T-cell (primary cell): ENCODE measurements at regions not wholly inside any gene's neighbourhood (a gene's known extent, or its start where the extent isn't known, plus 50 kb on each side); places are given as distances from the start of the nearest gene placed in this dataset.

ENCODE experiments used
- ATAC-seq, 4 experiments: fragments of 200-7000 bp in 3 of 4; fragments of 150-1000 bp in 1 of 4; cut with Tn5 transposase; replicated peaks in 1 of 4; 1 replicate in 3 of 4; 2 replicates in 1 of 4; pipeline ENCODE4 v1.10.0; 2021; ENCODE audit warnings: moderate library complexity in 3 of 4, mild to moderate bottlenecking in 2 of 4, moderate number of reproducible peaks in 1 of 4
- CTCF ChIA-PET, 2 donors: fragments of 300-600 bp; sonication (Branson Sonifier 250); formaldehyde crosslinking; loops; one replicate each; lab custom pipeline; 2022; ENCODE audit warnings: antibody characterized with exemption in 2 of 2; lab: Charles Lee
- POLR2A ChIA-PET, 2 donors: fragments of 300-600 bp; sonication (Branson Sonifier 250); formaldehyde crosslinking; loops; one replicate each; lab custom pipeline; 2022; ENCODE audit warnings: antibody characterized with exemption in 2 of 2; lab: Charles Lee
- DNase-seq, 35 experiments: peaks; one replicate each; pipeline versions ENCODE4 v3.0.0 to v3.0.0-alpha.2; 2013 to 2023
- H3K27ac ChIP-seq: one replicate; pipeline ENCODE4 v1.5.1; 2013; ENCODE audit warnings: low read length
- H3K27me3 ChIP-seq, 2 experiments: replicated peaks in 1 of 2; 1 replicate in 1 of 2; 2 replicates in 1 of 2; pipeline versions ENCODE4 v1.6.1 to v1.7.0; 2013; ENCODE audit warnings: low read length in 1 of 2, mixed read lengths in 1 of 2; ENCODE audit not compliant: control insufficient read depth in 2 of 2, insufficient read depth in 2 of 2; ENCODE audit errors: extremely low read depth in 1 of 2
- H3K36me3 ChIP-seq, 2 donors: 1 replicate in 1 of 2; 2 replicates in 1 of 2; pipeline versions ENCODE4 v1.6.1 to v1.7.0; 2013; ENCODE audit warnings: low read length in 1 of 2; ENCODE audit not compliant: control insufficient read depth in 2 of 2, insufficient read depth in 1 of 2; ENCODE audit errors: extremely low read depth in 1 of 2
- H3K4me1 ChIP-seq, 2 experiments: 1 replicate in 1 of 2; 2 replicates in 1 of 2; pipeline versions ENCODE4 v1.6.1 to v1.7.0; 2013; ENCODE audit warnings: low read length in 2 of 2, mixed read lengths in 1 of 2; ENCODE audit not compliant: insufficient read depth in 2 of 2, control insufficient read depth in 1 of 2; ENCODE audit errors: extremely low read depth in 1 of 2
- H3K4me3 ChIP-seq, 2 donors: 1 replicate in 1 of 2; 2 replicates in 1 of 2; pipeline versions ENCODE4 v1.5.1 to v1.7.0; 2013; ENCODE audit warnings: mild to moderate bottlenecking in 2 of 2, low read length in 1 of 2, moderate library complexity in 1 of 2; ENCODE audit not compliant: control insufficient read depth in 1 of 2; ENCODE audit errors: extremely low read depth in 1 of 2
- H3K9me3 ChIP-seq: 2 replicates; pipeline ENCODE4 v1.7.0; 2013
- H3K27ac Mint-ChIP-seq, 2 donors: one replicate each; pipeline ENCODE4 v1.8.0; 2020 to 2021; ENCODE audit warnings: mild to moderate bottlenecking in 2 of 2, mixed read lengths in 2 of 2
- H3K27me3 Mint-ChIP-seq, 2 donors: one replicate each; pipeline ENCODE4 v1.8.0; 2021 to 2022; ENCODE audit warnings: mixed read lengths in 2 of 2
- H3K36me3 Mint-ChIP-seq: one replicate; pipeline ENCODE4 v1.8.0; 2021; ENCODE audit warnings: mixed read lengths
- H3K4me1 Mint-ChIP-seq, 3 donors: one replicate each; pipeline ENCODE4 v1.8.0; 2020 to 2022; ENCODE audit warnings: mixed read lengths in 3 of 3, mild to moderate bottlenecking in 1 of 3
- H3K4me3 Mint-ChIP-seq, 3 donors: one replicate each; pipeline ENCODE4 v1.8.0; 2020 to 2022; ENCODE audit warnings: mild to moderate bottlenecking in 3 of 3, mixed read lengths in 3 of 3, moderate library complexity in 3 of 3
- H3K9me3 Mint-ChIP-seq, 3 donors: one replicate each; pipeline ENCODE4 v1.8.0; 2020 to 2022; ENCODE audit warnings: mixed read lengths in 3 of 3
- WGBS: methylation state at CpG from one replicate; pipeline ENCODE4 v1.1.5; 2013; ENCODE audit warnings: missing lambda C conversion rate; ENCODE audit not compliant: insufficient coverage; 5-methylcytosine and 5-hydroxymethylcytosine counted together

DNA sequence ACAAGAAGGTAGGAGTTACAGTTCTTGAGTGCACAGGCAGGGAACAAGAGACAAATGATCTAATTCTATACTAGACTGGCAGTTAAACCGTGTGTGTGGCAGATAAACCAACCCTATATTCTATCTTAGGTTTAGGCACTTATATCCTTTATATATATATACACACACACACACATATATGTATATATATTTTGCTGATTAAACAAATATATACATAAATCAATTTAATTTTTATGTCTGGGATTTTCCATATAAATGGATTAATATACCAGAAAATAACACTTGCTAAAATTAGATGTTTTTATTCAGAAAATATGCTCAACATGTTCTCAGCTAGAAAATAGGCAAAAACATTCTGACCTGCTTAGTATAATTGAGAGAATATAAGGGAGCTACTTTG is 887.9 kb upstream of the KLHL29 start:
- H3K4me3 Mint-ChIP-seq: no peak overlapping the region
- Histone ChIP-seq H3K4me1 (no peaks in the 10 kb centered on the region), H3K27ac (no peak overlapping the region), H3K4me3 (no peak overlapping the region), H3K36me3 (no peaks in the 10 kb centered on the region), H3K9me3 (peaks cover 2% of the 10 kb centered on the region), H3K27me3 (no peaks in the 10 kb centered on the region)
- H3K4me1 Mint-ChIP-seq: no peaks in the 10 kb centered on the region
- WGBS: no CpG with 5 or more reads among the region's 1 CpG
- no peaks in the 10 kb centered on the region for H3K36me3 Mint-ChIP-seq
- DNase-seq (no peak), ATAC-seq (no peak)
- H3K27ac Mint-ChIP-seq: no peak overlapping the region
- H3K27me3 Mint-ChIP-seq: no peaks in the 10 kb centered on the region
- POLR2A ChIA-PET: no interaction called here
- CTCF ChIA-PET: no interaction called here
- peaks cover 13 to 23% (median 14%) of the 10 kb centered on the region in 3 donors for H3K9me3 Mint-ChIP-seq

DNA sequence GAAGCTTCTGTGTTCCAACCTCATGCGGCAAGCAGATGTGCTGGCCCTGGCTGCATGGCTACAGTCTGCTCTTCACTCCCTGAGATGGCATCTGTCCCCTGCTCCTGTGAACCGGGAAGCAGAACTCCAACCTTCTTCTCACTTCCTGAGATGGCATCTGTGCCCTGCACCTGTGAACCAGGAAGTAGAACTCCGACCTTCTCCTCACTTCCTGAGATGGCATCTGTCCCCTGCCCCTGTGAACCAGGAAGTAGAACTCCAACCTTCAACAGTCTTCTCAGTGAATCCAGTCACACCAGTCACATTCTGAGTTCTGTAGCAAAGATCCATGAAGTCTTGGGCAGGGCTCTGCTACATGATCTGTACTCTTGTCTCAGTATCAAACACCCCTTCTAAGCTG is 887.2 kb upstream of the KLHL29 start:
- Mint-ChIP-seq H3K9me3 (peaks cover 11 to 26% (median 14%) of the 10 kb centered on the region in 3 donors), H3K27me3 (no peaks in the 10 kb centered on the region), H3K27ac (no peak overlapping the region), H3K4me1 (no peaks in the 10 kb centered on the region), H3K4me3 (no peak overlapping the region), H3K36me3 (no peaks in the 10 kb centered on the region)
- 57% methylated on average over 3 of the region's 3 CpGs for WGBS
- Histone ChIP-seq H3K27ac (no peak overlapping the region), H3K27me3 (no peaks in the 10 kb centered on the region), H3K4me1 (no peaks in the 10 kb centered on the region), H3K4me3 (no peak overlapping the region), H3K9me3 (peaks cover 2% of the 10 kb centered on the region), H3K36me3 (no peaks in the 10 kb centered on the region)
- DNase-seq (no peak), ATAC-seq (no peak)
- CTCF ChIA-PET: no interaction called here
- POLR2A ChIA-PET: no interaction called here

DNA sequence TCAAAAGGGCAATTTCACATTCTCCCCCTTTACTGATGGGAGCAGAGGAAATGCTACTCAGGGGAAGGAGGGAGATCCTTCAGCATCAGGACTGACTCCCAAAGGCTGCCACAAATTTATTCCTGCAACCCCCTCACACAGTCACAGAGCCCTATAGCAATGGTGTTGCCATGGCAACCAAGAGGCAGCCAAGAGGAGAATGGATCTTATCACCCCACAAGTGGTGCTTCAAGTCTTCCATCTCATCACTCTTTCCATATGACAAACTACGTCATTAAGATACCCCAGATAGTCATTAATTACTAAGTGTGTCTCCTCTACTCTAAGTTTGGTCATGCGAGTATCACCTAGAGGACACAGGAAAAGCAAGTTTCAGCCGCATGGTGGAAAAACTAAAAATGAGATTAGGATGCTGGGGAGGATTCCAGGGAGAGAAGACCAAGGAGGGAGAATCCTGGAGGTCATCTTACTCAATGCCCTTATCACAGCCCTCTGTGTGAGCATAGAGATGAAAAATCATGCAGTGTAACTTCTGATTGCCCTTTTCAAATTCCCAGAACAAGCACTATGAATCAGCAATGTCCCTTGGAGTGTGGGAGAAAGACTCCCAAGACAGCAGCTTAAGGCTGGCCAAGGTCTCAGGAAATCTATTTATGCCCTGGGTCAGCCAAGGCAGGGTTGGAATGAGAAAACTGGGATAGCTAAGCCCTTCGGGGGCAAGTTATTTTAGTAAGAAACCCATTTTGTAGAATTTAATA is 885.7 kb upstream of the KLHL29 start:
- Mint-ChIP-seq H3K27ac (no peak overlapping the region), H3K36me3 (no peaks in the 10 kb centered on the region), H3K9me3 (peaks cover 11 to 21% (median 15%) of the 10 kb centered on the region in 3 donors), H3K27me3 (no peaks in the 10 kb centered on the region), H3K4me1 (no peaks in the 10 kb centered on the region), H3K4me3 (no peak overlapping the region)
- peaks cover 2% of the 10 kb centered on the region for H3K9me3 ChIP-seq
- no peak overlapping the region for H3K4me3 ChIP-seq
- no peak overlapping the region for H3K27ac ChIP-seq
- WGBS: no CpG with 5 or more reads among the region's 4 CpGs
- no peaks in the 10 kb centered on the region for H3K36me3 ChIP-seq
- CTCF ChIA-PET: interaction anchor here in 1 of 2 donors (0.6 kb wide), 1 partner anchor 130 kb away, joined by 3 read pairs; no protein-coding TSS in a partner anchor
- DNase-seq (no peak), ATAC-seq (no peak)
- POLR2A ChIA-PET: no interaction called here
- no peaks in the 10 kb centered on the region for H3K4me1 ChIP-seq
- H3K27me3 ChIP-seq: no peaks in the 10 kb centered on the region

DNA sequence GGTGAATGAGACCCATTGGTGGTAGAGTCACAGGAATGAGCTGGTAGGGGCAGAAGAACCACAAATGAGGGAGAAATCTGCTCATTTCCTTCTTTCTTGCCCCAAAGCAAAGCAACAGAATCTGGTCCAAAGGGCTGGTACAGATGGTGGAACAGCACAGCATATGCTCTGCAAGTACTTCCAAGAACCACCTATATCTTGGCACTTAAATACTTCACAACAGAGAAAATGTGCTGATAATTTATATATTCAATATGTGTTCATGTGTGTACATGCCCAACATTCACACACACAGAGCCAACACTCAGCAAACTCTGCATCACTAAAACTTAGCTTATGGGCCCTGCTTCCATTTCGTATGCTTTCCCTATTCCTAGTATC is 884.4 kb upstream of the KLHL29 start:
- WGBS: 43% methylated on average over 1 of the region's 1 CpG
- Mint-ChIP-seq H3K36me3 (no peaks in the 10 kb centered on the region), H3K9me3 (peaks cover 11 to 21% (median 19%) of the 10 kb centered on the region in 3 donors), H3K27ac (no peak overlapping the region), H3K27me3 (no peaks in the 10 kb centered on the region), H3K4me1 (no peaks in the 10 kb centered on the region), H3K4me3 (no peak overlapping the region)
- DNase-seq (no peak), ATAC-seq (no peak)
- CTCF ChIA-PET: no interaction called here
- Histone ChIP-seq H3K36me3 (no peaks in the 10 kb centered on the region), H3K4me3 (no peak overlapping the region), H3K9me3 (peaks cover 2% of the 10 kb centered on the region), H3K27ac (no peak overlapping the region), H3K4me1 (no peaks in the 10 kb centered on the region), H3K27me3 (no peaks in the 10 kb centered on the region)
- POLR2A ChIA-PET: no interaction called here

DNA sequence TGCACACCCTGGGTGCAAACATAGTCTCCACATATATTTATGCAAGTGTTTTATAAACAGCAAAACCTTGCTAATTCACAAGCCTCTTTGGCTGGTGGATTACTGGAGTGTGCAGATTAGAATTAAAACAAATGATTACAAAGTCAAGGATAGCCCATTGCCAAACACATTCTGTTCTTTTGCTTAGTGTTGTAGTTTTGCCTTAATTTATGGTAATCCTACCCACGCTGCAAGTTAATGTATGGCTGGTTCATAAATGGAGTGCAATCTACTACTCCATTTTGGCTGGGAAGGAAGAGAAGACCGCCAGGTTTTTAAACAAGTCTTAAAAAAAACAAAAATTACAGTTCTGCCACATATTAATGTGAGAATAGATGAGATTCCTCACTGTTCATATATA is 883.1 kb upstream of the KLHL29 start:
- Histone ChIP-seq H3K4me1 (no peaks in the 10 kb centered on the region), H3K27me3 (no peaks in the 10 kb centered on the region), H3K36me3 (no peaks in the 10 kb centered on the region), H3K4me3 (no peak overlapping the region), H3K9me3 (peaks cover 2% of the 10 kb centered on the region), H3K27ac (no peak overlapping the region)
- Mint-ChIP-seq H3K4me3 (no peak overlapping the region), H3K9me3 (peaks cover 11 to 21% (median 19%) of the 10 kb centered on the region in 3 donors), H3K4me1 (no peaks in the 10 kb centered on the region), H3K36me3 (no peaks in the 10 kb centered on the region), H3K27me3 (no peaks in the 10 kb centered on the region), H3K27ac (no peak overlapping the region)
- no CpG with 5 or more reads among the region's 2 CpGs for WGBS
- no peak for ATAC-seq
- ChIA-PET POLR2A (no interaction called here), CTCF (no interaction called here)
- DNase-seq: no peak

DNA sequence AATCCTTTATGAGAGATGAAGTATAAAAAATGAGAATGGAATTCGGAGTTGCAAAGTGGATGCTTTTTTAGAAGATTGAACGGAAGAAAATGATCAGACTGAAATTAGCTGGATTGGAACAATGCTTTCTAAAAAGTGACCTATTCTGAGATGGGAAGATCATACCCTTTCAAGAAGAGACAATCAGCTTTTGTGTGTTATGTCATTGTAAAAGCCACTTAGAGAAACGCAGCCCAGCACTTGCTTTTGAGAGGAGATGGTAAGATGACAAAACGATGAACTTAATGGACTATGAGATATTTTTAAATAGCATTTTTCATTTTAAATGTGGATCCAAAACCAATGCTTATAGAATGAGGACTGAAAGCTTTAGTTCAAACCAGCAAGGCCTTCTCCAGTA is 871.4 kb upstream of the KLHL29 start:
- Mint-ChIP-seq H3K27me3 (no peaks in the 10 kb centered on the region), H3K4me3 (no peak overlapping the region), H3K36me3 (no peaks in the 10 kb centered on the region), H3K4me1 (no peaks in the 10 kb centered on the region), H3K27ac (no peak overlapping the region), H3K9me3 (peaks cover 0 to 14% (median 6%) of the 10 kb centered on the region in 3 donors)
- Histone ChIP-seq H3K9me3 (no peaks in the 10 kb centered on the region), H3K36me3 (no peaks in the 10 kb centered on the region), H3K4me1 (no peaks in the 10 kb centered on the region), H3K27ac (no peak overlapping the region), H3K4me3 (no peak overlapping the region), H3K27me3 (no peaks in the 10 kb centered on the region)
- no peak for ATAC-seq
- no peak for DNase-seq
- ChIA-PET CTCF (no interaction called here), POLR2A (no interaction called here)
- 70% methylated on average over 2 of the region's 4 CpGs for WGBS
